ENCODE measurements at regions not wholly inside any gene's neighbourhood (a gene's known extent, or its start where the extent isn't known, plus 50 kb on each side); places are given as distances from the start of the nearest gene placed in this dataset.

DNA sequence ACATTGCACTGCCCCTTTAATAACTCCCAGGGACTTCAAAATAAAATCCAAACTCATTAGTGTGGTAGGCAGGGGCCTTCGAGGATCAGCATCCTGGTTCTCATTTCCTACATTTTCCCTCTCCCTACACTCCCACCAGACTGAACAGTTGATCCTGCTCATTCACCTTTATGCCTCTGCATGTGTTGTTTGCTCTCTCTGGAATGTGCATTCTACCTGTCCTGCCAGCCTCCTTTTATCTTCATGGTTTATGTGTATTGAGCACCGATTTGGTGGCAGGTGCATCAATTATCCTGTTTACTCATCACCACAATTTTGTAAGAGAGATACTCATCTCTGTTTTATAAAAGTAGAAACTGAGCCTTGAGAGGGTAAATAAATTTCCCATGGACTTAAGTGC lies 125.0 kb downstream of the ADSS2 start:
- no peak for TF ChIP-seq POLR2A (IDR thresholded peaks at IDR 0.05; ENCODE audit: low read length)
- no peak for TF ChIP-seq GATA1 (IDR thresholded peaks at IDR 0.05; ENCODE audit: low read depth, low read length)

Measured in erythroblast (primary cell).